Neural crest cell (in vitro differentiated cells): ENCODE measurements at regions not wholly inside any gene's neighbourhood (a gene's known extent, or its start where the extent isn't known, plus 50 kb on each side); places are given as distances from the start of the nearest gene placed in this dataset.
A peak's percentile ranks its signal among the peaks of the same experiment; 100 is the strongest.

Experiments used
- DNase-seq: peaks from one replicate; pipeline ENCODE4 v3.0.0; 2021; ENCODE audit warnings: low read depth, mixed read lengths, low spot score
- H3K27ac Mint-ChIP-seq: one replicate; pipeline ENCODE4 v1.8.0; 2021; ENCODE audit warnings: mild to moderate bottlenecking, mixed read lengths; ENCODE audit not compliant: unreplicated experiment
- H3K27me3 Mint-ChIP-seq: 2 replicates; pipeline ENCODE4 v1.8.0; 2021; ENCODE audit warnings: low read depth, mild to moderate bottlenecking, mixed read lengths
- H3K36me3 Mint-ChIP-seq: 2 replicates; pipeline ENCODE4 v1.8.0; 2021; ENCODE audit warnings: low read depth, mild to moderate bottlenecking, mixed read lengths
- H3K4me1 Mint-ChIP-seq: 2 replicates; pipeline ENCODE4 v1.8.0; 2021; ENCODE audit warnings: mixed read lengths
- H3K4me3 Mint-ChIP-seq: one replicate; pipeline ENCODE4 v1.8.0; 2021; ENCODE audit warnings: mild to moderate bottlenecking, mixed read lengths
- H3K9me3 Mint-ChIP-seq: 2 replicates; pipeline ENCODE4 v1.8.0; 2021; ENCODE audit warnings: mixed read lengths
- TF ChIP-seq, protein P1 (sequence below): fragments of 200-600 bp; sonication (generic); conservative IDR thresholded peaks from 2 replicates; pipeline ENCODE4 v1.5.0; 2021; ENCODE audit warnings: antibody characterized with exemption, mild to moderate bottlenecking

DNA sequence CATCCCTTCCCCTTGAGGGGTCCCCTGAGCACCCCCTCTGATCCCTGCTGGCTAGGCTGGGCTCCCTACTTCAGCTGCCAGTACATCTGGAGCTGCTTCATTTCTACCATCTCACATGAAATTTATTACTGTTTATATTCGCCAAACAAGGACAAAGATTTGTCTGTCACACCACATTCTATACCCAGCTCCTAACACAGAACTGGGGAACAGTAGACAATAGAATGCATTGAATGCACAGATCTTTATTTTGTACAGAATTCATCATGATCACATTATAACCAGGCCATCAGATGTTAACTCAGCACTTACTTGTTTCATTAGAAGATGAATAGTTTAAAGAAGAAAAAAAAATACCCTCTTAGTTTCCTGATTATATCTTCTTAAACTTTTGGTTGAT lies 159.4 kb downstream of the KLF5 start:
- Mint-ChIP-seq H3K9me3 (no peaks in the 10 kb centered on the region), H3K27ac (peak overlapping the region; percentile 36), H3K4me1 (peaks cover 14% of the 10 kb centered on the region), H3K36me3 (no peaks in the 10 kb centered on the region), H3K4me3 (no peak overlapping the region), H3K27me3 (no peaks in the 10 kb centered on the region)
- TF ChIP-seq, protein P1, sequence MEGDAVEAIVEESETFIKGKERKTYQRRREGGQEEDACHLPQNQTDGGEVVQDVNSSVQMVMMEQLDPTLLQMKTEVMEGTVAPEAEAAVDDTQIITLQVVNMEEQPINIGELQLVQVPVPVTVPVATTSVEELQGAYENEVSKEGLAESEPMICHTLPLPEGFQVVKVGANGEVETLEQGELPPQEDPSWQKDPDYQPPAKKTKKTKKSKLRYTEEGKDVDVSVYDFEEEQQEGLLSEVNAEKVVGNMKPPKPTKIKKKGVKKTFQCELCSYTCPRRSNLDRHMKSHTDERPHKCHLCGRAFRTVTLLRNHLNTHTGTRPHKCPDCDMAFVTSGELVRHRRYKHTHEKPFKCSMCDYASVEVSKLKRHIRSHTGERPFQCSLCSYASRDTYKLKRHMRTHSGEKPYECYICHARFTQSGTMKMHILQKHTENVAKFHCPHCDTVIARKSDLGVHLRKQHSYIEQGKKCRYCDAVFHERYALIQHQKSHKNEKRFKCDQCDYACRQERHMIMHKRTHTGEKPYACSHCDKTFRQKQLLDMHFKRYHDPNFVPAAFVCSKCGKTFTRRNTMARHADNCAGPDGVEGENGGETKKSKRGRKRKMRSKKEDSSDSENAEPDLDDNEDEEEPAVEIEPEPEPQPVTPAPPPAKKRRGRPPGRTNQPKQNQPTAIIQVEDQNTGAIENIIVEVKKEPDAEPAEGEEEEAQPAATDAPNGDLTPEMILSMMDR, result no peak
- DNase-seq, result no peak

DNA sequence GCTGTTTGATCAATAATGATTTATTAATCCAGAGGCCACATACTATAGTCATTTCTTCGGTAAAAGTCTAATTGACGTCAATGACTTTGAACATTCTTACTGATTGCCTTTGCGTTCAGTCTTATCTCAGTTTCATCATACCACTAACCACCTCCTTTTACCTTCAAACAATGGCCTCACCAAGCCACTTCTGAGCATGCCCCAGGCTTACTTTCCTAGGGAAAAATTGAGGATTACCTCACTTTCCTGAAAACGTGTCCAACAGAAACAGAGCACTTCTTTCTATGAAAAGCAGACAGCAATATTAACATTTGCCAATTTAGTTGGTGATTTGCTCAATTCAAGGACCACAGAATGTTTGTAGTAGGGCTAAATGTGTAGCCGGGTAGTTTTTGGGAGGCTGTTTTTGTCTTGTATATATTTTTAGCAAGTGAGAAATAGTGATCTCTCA lies 157.6 kb downstream of the KLF5 start:
- no peak overlapping the region for H3K27ac Mint-ChIP-seq
- H3K9me3 Mint-ChIP-seq, result no peaks in the 10 kb centered on the region
- H3K27me3 Mint-ChIP-seq, result no peaks in the 10 kb centered on the region
- peaks cover 14% of the 10 kb centered on the region for H3K4me1 Mint-ChIP-seq
- TF ChIP-seq, protein P1, result no peak
- no peak for DNase-seq
- H3K4me3 Mint-ChIP-seq, result no peak overlapping the region
- no peaks in the 10 kb centered on the region for H3K36me3 Mint-ChIP-seq

DNA sequence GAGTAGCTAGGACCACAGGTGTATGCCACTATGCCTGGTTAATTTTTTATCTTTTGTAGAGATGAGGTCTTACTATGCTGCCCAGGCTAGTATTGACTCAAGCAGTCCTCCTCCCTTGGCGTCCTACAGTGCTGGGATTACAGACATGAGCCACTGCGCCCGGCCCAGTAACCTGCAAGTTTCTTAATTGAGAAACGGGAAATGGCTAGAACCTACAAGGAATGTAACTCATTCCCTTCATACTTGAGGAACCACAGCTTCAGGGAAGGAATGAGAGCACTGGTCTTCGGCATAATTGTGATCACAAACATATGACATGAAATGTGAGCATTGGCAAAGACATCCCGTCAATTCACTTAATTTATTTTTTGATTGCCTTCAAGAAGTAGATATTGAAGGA lies 157.0 kb downstream of the KLF5 start:
- H3K4me1 Mint-ChIP-seq, result peaks cover 14% of the 10 kb centered on the region
- DNase-seq, result no peak
- H3K27ac Mint-ChIP-seq, result no peak overlapping the region
- H3K27me3 Mint-ChIP-seq, result no peaks in the 10 kb centered on the region
- H3K36me3 Mint-ChIP-seq, result no peaks in the 10 kb centered on the region
- TF ChIP-seq, protein P1, result no peak
- no peak overlapping the region for H3K4me3 Mint-ChIP-seq
- H3K9me3 Mint-ChIP-seq, result no peaks in the 10 kb centered on the region

DNA sequence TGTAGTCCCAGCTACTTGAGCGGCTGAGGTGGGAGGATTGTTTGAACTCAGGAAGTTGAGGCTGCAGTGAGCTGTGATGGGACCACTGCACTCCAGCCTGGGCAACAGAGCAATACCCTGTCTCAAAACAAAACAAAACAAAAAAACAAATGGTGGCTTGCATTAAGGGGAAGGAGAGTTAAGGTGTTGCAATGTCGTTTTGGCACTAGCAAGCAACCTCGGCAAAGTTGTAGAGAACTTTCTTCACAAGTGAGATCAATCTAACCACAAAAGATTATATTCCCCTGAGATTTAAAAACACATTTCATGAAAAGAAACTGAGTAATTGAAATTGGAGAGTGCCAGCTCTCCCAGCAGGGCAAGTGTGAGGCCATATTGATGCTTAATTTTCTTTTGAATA lies 153.7 kb downstream of the KLF5 start:
- no peaks in the 10 kb centered on the region for H3K4me1 Mint-ChIP-seq
- no peak overlapping the region for H3K4me3 Mint-ChIP-seq
- no peaks in the 10 kb centered on the region for H3K36me3 Mint-ChIP-seq
- no peaks in the 10 kb centered on the region for H3K27me3 Mint-ChIP-seq
- DNase-seq, result no peak
- TF ChIP-seq, protein P1, result no peak
- H3K9me3 Mint-ChIP-seq, result no peaks in the 10 kb centered on the region
- H3K27ac Mint-ChIP-seq, result no peak overlapping the region

DNA sequence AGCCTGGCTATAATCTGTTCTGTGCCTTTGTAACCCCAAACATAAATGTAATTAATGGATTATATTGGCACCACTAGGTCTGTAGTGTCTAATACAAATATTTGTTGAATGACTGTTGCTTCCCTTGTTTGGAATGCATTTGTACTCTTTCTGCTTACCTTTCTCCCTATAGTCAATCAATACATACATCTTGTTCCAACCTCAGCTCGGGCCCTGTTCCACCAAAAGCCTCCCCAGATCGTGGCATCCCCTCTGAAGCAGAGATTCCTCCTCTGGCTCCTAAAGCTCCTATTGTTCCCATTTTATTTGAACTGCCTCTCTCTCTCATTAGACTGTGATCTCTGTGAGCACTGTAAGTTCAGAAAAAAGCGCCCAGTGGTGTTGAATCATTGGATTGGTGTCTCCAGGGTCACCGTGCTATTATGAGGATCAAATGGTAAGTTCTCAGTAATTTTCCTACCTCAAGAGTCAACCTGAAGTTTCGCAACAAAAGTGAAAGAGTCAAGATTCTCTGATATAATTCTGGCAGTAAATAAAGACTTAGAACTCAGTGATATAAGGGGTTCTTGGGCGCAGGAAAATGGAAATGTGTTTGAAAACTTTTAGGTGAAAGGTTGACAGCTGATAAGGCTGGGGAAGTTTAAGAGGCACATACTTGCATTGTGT lies 151.5 kb downstream of the KLF5 start:
- Mint-ChIP-seq H3K27me3 (no peaks in the 10 kb centered on the region), H3K4me3 (no peak overlapping the region), H3K9me3 (no peaks in the 10 kb centered on the region), H3K27ac (no peak overlapping the region), H3K36me3 (no peaks in the 10 kb centered on the region), H3K4me1 (no peaks in the 10 kb centered on the region)
- no peak for DNase-seq
- TF ChIP-seq, protein P1, result no peak
